WERI-Rb-1 (cell line): ENCODE measurements at regions not wholly inside any gene's neighbourhood (a gene's known extent, or its start where the extent isn't known, plus 50 kb on each side); places are given as distances from the start of the nearest gene placed in this dataset.

ENCODE experiments used
- DNase-seq: peaks from one replicate; pipeline ENCODE4 v3.0.0-alpha.2; 2020
- H3K27ac ChIP-seq: fragments of 250-450 bp; sonication (Bioruptor Pico); 2 replicates; pipeline ENCODE4 v1.5.1; 2020; ENCODE audit warnings: mild to moderate bottlenecking, moderate library complexity
- H3K27me3 ChIP-seq: fragments of 250-450 bp; sonication (Bioruptor Pico); 2 replicates; pipeline ENCODE4 v1.5.1; 2021; ENCODE audit warnings: mild to moderate bottlenecking, low read depth, moderate library complexity; ENCODE audit not compliant: insufficient read depth, severe bottlenecking
- H3K36me3 ChIP-seq: fragments of 250-450 bp; sonication (Bioruptor Pico); 2 replicates; pipeline ENCODE4 v1.5.1; 2020; ENCODE audit warnings: mild to moderate bottlenecking, moderate library complexity
- H3K4me3 ChIP-seq: 2 replicates; pipeline ENCODE4 v1.5.1; 2011; ENCODE audit warnings: low read depth, mild to moderate bottlenecking, control low read depth, low read length
- H3K9me3 ChIP-seq: fragments of 250-450 bp; sonication (Bioruptor Pico); 2 replicates; pipeline ENCODE4 v1.5.1; 2021; ENCODE audit warnings: mild to moderate bottlenecking, moderate library complexity; ENCODE audit not compliant: severe bottlenecking
- CTCF ChIP-seq: IDR thresholded peaks from 2 replicates; pipeline ENCODE4 v1.5.1; 2011; ENCODE audit warnings: low read depth, mild to moderate bottlenecking, control low read depth, inconsistent platforms, low read length

GRCh38 chr2:56647997-56648396 lies 464.2 kb downstream of the CCDC85A start:
- no peak overlapping the region for H3K27ac ChIP-seq
- H3K9me3 ChIP-seq, result no peaks in the 10 kb centered on the region
- TF ChIP-seq CTCF, result no peak
- no peaks in the 10 kb centered on the region for H3K27me3 ChIP-seq
- H3K4me3 ChIP-seq, result no peak overlapping the region
- no peak for DNase-seq
- no peaks in the 10 kb centered on the region for H3K36me3 ChIP-seq

- no peak overlapping the region for H3K4me3 ChIP-seq
- no peak overlapping the region for H3K27ac ChIP-seq
- no peaks in the 10 kb centered on the region for H3K9me3 ChIP-seq
- no peaks in the 10 kb centered on the region for H3K27me3 ChIP-seq
- no peaks in the 10 kb centered on the region for H3K36me3 ChIP-seq
- no peak for TF ChIP-seq CTCF
- no peak for DNase-seq
These were observed 465.0 kb downstream of the CCDC85A start for GRCh38 chr2:56648802-56649201.

- Histone ChIP-seq H3K9me3 (no peaks in the 10 kb centered on the region), H3K27ac (no peak overlapping the region), H3K36me3 (no peaks in the 10 kb centered on the region), H3K4me3 (no peak overlapping the region), H3K27me3 (no peaks in the 10 kb centered on the region)
- no peak for DNase-seq
- TF ChIP-seq CTCF, result no peak
These were observed 471.1 kb downstream of the CCDC85A start for GRCh38 chr2:56654936-56655335.

GRCh38 chr2:56656826-56657225 lies 473.0 kb downstream of the CCDC85A start:
- no peak overlapping the region for H3K27ac ChIP-seq
- H3K36me3 ChIP-seq, result no peaks in the 10 kb centered on the region
- H3K9me3 ChIP-seq, result no peaks in the 10 kb centered on the region
- TF ChIP-seq CTCF, result no peak
- H3K27me3 ChIP-seq, result no peaks in the 10 kb centered on the region
- no peak for DNase-seq
- no peak overlapping the region for H3K4me3 ChIP-seq

- Histone ChIP-seq H3K27ac (no peak overlapping the region), H3K36me3 (no peaks in the 10 kb centered on the region)
These were observed 483.0 kb downstream of the CCDC85A start for GRCh38 chr2:56666777-56667176.

More at GRCh38 chr2:56666777-56667176, 483.0 kb downstream of the CCDC85A start:
- Histone ChIP-seq H3K9me3 (no peaks in the 10 kb centered on the region), H3K4me3 (no peak overlapping the region), H3K27me3 (no peaks in the 10 kb centered on the region)
- no peak for DNase-seq
- no peak for TF ChIP-seq CTCF
